Astrocyte (in vitro differentiated cells and primary cell): ENCODE measurements at regions not wholly inside any gene's neighbourhood (a gene's known extent, or its start where the extent isn't known, plus 50 kb on each side); places are given as distances from the start of the nearest gene placed in this dataset.

Experiments
- CTCF ChIP-seq: IDR thresholded peaks from 2 replicates; pipeline ENCODE4 v1.5.1; 2011; ENCODE audit warnings: low read depth, mild to moderate bottlenecking, inconsistent platforms, low read length, moderate library complexity; ENCODE audit not compliant: insufficient read depth
- EZH2 ChIP-seq: IDR thresholded peaks from 2 replicates; pipeline ENCODE4 v1.6.1; 2012; ENCODE audit warnings: mild to moderate bottlenecking, low read length, inconsistent platforms; ENCODE audit not compliant: insufficient read depth

- TF ChIP-seq CTCF (no peak), EZH2 (no peak)
These were observed 145.4 kb downstream of the TTLL2 start for GRCh38 chr6:167470101-167470835.
